ENCODE measurements at regions not wholly inside any gene's neighbourhood (a gene's known extent, or its start where the extent isn't known, plus 50 kb on each side); places are given as distances from the start of the nearest gene placed in this dataset.
"Not testable (repeated sequence)": the region's sequence is repeated elsewhere in the genome, so short reads cannot be mapped to it uniquely, and the experiment has no call there.

DNA sequence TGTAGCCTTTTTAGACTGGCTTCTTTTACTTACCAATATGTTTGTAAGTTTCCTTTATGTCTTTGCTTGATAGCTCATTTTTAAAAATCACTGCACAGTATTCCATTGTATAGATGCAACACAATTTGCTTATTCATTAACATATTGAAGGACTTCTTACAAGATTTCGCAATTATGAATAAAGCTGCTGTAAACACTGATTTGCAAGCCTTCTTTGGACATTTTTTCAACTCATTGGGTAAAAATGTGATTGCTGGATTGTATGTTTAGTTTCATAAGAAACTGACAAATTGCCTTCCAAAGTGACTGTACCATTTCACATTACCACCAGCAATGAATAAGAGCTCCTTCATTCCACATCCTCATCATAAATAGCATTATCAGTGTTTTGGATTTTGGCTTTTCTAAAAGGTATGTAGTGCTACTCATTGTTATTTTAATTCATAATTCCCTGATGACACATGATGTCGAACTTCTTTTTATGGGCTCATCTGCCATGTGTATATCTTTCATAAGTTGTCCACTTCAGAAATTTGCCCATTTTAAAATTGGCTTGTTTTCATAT lies 80.7 kb downstream of the TFAP2B start:
- H3K9me3 Mint-ChIP-seq = peaks cover 3% of the 10 kb centered on the region

DNA sequence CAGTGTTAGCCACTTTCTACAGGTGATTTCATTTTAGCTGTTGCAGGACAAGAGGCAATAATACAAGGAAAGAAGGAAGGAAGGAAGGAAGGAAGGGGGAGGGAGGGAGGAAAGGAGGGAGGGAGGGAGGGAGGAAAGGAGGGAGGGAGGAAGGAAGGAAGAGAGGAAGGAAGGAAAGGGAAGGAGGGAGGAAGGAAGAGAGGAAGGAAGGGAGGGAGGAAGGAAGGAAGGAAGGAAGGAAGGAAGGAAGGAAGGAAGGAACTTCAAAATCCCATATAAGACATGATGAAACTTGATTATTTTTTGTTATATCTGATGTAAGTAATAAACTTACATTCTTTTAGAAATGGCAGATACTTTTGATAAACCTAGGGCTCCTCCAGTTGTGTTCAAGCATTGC lies 83.6 kb downstream of the TFAP2B start:
- H3K4me1 Mint-ChIP-seq (ENCODE audit: low read depth) = no peaks in the 10 kb centered on the region
- H3K9me3 Mint-ChIP-seq = no peaks in the 10 kb centered on the region
- H3K4me3 Mint-ChIP-seq = no peak overlapping the region
- no peak for DNase-seq (ENCODE audit: low spot score)
- H3K27me3 Mint-ChIP-seq (ENCODE audit: low read depth) = no peaks in the 10 kb centered on the region
- no peaks in the 10 kb centered on the region for H3K36me3 Mint-ChIP-seq (ENCODE audit: low read depth)
- H3K27ac Mint-ChIP-seq = no peak overlapping the region

More for the DNA sequence above, 80.7 kb downstream of the TFAP2B start:
- no peak overlapping the region for H3K4me3 Mint-ChIP-seq
- no peaks in the 10 kb centered on the region for H3K27me3 Mint-ChIP-seq (ENCODE audit: low read depth)
- H3K36me3 Mint-ChIP-seq (ENCODE audit: low read depth) = no peaks in the 10 kb centered on the region
- no peak for DNase-seq (ENCODE audit: low spot score)
- no peak overlapping the region for H3K27ac Mint-ChIP-seq
- H3K4me1 Mint-ChIP-seq (ENCODE audit: low read depth) = no peaks in the 10 kb centered on the region

DNA sequence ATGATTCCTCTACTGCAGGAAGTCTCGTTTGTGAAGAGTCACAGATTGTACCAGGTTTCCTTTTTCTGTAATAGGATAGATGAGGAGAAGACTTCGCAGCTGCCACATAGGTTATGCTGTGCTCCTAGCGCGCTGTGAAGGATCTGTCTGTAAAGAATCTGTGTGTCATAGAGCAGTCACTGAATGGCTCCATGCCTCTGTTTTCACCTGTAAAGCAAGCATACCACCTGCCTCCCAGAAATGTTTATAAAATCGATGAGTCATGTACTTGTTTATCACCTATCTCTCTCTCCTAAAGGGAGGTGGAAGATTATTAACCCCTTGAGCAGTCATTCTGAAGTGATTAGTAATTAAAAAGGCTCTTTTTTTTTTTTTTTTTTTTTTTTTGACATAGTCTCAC lies 86.6 kb downstream of the TFAP2B start:
- Mint-ChIP-seq H3K36me3 (ENCODE audit: low read depth) (no peaks in the 10 kb centered on the region), H3K4me1 (ENCODE audit: low read depth) (no peaks in the 10 kb centered on the region)

DNA sequence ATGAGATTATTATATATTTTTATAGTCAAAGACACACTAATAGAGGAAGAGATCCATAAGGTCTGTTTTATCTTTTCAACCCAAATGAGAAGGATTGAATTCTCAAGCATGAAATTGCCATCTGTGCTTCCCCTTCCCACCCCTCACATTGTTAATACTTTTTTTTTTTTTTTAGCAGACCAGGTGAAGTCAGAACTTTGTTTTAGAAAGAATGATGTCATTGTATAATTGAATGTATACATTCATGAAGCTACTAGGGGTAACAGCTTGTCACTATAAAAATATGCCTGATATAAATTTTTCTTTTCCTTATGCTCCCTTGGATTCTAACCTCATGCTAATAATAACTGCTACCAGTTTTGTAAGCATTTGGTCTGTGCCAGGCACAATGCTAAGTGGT lies 88.9 kb downstream of the TFAP2B start:
- Mint-ChIP-seq H3K4me3 (no peak overlapping the region), H3K9me3 (no peaks in the 10 kb centered on the region), H3K27me3 (ENCODE audit: low read depth) (no peaks in the 10 kb centered on the region), H3K27ac (no peak overlapping the region), H3K36me3 (ENCODE audit: low read depth) (no peaks in the 10 kb centered on the region), H3K4me1 (ENCODE audit: low read depth) (no peaks in the 10 kb centered on the region)
- DNase-seq (ENCODE audit: low spot score) = no peak

More for the DNA sequence above, 86.6 kb downstream of the TFAP2B start:
- DNase-seq (ENCODE audit: low spot score) = no peak
- Mint-ChIP-seq H3K4me3 (no peak overlapping the region), H3K27ac (no peak overlapping the region), H3K9me3 (no peaks in the 10 kb centered on the region), H3K27me3 (ENCODE audit: low read depth) (no peaks in the 10 kb centered on the region)

DNA sequence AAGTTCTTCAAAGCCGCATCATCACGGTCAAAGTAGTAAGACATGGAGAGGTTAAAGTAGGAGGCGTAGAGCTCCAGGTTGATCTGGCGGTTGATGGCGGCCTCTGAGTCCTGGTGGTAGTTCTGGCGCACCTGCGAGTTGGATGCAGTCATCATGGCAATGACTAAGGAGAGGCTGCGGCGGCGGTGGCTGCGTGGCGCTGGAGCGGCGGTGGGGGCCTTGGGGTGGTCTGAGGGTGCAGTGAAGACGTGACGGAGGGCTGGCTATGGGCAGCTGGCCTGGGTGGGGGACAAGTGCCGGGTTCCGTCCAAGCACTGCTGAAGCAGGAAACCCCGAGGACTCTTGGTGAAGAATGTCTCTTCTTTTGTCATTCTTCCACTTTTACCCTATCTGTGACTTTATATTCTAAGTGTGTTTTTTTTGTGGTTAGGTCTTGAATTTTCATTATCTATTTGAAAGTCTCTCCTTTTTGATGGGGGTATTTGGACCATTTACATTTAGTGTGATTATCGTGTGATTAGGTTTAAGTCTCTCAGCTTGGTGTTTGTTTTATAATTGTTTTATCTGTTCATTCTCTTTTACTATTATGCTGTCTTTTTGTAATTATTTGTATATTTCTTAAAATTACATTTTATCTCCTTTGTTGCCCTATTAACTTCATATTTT lies 94.6 kb downstream of the TFAP2B start:
- no peak overlapping the region for H3K27ac Mint-ChIP-seq
- peaks cover 9% of the 10 kb centered on the region for H3K9me3 Mint-ChIP-seq
- H3K4me3 Mint-ChIP-seq = no peak overlapping the region
- no peaks in the 10 kb centered on the region for H3K36me3 Mint-ChIP-seq (ENCODE audit: low read depth)
- DNase-seq (ENCODE audit: low spot score) = no peak
- no peaks in the 10 kb centered on the region for H3K4me1 Mint-ChIP-seq (ENCODE audit: low read depth)
- no peaks in the 10 kb centered on the region for H3K27me3 Mint-ChIP-seq (ENCODE audit: low read depth)

DNA sequence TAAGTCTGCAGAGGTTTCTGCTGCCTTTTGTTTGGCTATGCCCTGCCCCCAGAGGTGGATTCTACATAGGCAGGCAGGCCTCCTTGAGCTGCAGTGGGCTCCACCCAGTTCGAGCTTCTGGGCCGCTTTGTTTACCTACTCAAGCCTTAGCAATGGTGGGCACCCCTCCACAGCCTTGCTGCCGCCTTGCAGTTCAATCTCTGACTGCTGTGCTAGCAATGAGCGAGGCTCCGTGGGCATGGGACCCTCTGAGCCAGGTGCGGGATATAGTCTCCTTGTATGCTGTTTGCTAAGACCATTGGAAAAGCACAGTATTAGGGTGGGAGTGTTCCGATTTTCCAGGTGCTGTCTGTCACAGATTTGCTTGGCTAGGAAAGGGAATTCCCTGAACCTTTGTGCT lies 102.7 kb downstream of the TFAP2B start:
- H3K4me3 Mint-ChIP-seq; DNase-seq (ENCODE audit: low spot score); H3K36me3 Mint-ChIP-seq (ENCODE audit: low read depth); H3K4me1 Mint-ChIP-seq (ENCODE audit: low read depth); H3K27ac Mint-ChIP-seq; H3K27me3 Mint-ChIP-seq (ENCODE audit: low read depth): not testable (repeated sequence)
- peaks cover 27% of the 10 kb centered on the region for H3K9me3 Mint-ChIP-seq

DNA sequence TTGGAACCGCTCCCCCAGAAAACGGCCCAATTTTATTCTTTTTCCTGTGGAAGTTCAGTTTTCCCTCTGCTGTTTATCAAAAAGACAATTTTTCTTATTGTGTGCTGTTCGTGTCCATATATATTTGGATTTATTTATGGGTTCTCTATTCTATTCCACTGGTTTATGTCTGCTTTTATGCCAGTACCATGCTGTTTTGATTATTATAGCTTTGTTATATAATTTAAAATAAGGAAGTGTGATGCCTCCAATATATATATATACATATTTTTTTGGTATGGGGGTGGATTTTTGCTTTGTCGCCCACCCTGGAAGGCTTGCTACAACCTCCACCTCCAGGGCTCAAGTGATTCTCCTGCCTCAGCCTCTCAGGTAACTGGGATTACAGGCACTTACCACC lies 103.3 kb downstream of the TFAP2B start:
- H3K27ac Mint-ChIP-seq = no peak overlapping the region
- no peaks in the 10 kb centered on the region for H3K36me3 Mint-ChIP-seq (ENCODE audit: low read depth)
- H3K4me3 Mint-ChIP-seq = no peak overlapping the region
- no peaks in the 10 kb centered on the region for H3K4me1 Mint-ChIP-seq (ENCODE audit: low read depth)
- DNase-seq (ENCODE audit: low spot score) = no peak
- peaks cover 27% of the 10 kb centered on the region for H3K9me3 Mint-ChIP-seq
- H3K27me3 Mint-ChIP-seq (ENCODE audit: low read depth) = no peaks in the 10 kb centered on the region

DNA sequence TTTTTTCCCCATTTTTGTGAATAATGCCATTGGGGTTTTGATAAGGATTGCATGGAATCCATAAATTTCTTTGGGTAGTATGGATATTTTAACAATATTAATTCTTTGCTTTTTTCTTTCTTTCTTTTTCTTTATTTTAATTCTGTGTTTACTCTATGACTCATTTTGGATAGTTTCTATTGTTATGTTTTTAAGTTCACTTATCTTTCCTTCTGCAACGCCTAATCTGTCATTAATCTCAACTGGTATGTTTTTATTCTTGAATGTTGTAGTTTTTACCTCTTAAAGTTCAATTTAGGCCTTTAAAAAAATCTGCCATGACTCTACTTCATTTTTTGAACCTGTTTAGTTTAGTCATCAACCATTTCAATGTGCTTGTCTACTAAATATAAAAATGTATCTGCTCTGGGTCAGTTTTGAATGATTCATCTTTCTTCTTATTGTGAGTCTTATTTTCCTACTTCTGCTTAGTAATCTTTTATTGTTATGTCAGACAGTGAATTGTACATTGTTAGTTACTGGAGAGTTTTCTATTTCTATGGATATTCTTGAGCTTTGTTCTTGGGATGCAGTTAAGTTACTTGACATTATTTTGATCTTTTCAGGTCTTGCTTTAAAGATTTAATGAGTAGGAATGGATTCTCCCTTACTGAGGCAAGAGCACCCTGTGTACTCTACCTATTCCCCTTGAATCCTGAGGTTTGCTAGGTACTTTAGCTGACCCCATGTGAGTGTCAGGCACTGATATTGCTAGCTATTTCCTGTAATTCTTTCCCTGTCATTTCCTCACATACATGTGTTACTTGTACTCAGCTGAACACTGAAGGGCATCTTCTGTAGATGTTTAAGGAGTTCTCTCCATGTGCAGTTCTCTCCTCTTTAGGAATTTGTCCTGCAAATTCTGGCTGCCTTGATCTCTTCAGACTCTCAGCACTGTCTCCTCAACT lies 104.2 kb downstream of the TFAP2B start:
- peaks cover 27% of the 10 kb centered on the region for H3K9me3 Mint-ChIP-seq
- H3K27ac Mint-ChIP-seq = no peak overlapping the region
- no peak for DNase-seq (ENCODE audit: low spot score)
- H3K27me3 Mint-ChIP-seq (ENCODE audit: low read depth) = no peaks in the 10 kb centered on the region
- H3K4me1 Mint-ChIP-seq (ENCODE audit: low read depth) = no peaks in the 10 kb centered on the region
- H3K36me3 Mint-ChIP-seq (ENCODE audit: low read depth) = no peaks in the 10 kb centered on the region
- H3K4me3 Mint-ChIP-seq = no peak overlapping the region

DNA sequence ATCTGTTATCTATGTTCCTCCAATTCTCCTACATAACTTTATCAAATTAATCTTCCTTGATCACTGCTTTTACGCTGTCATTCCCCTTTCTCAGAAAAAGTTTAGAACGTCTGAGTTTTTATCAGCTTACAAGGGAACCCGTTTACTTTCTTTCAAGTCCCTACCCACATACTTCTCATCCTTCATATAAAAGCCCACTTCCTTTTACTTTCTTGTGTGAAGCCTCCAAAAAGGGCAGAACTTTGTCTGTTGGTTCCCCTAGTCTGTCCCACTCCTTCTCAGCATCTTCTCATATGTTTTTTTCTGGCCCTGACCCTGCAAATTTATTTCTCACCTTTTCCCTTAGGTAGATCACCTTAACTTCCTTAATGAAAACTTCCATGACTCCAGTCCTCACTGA lies 106.1 kb downstream of the TFAP2B start:
- Mint-ChIP-seq H3K9me3 (peaks cover 15% of the 10 kb centered on the region), H3K4me3 (no peak overlapping the region), H3K27ac (no peak overlapping the region), H3K36me3 (ENCODE audit: low read depth) (no peaks in the 10 kb centered on the region), H3K27me3 (ENCODE audit: low read depth) (no peaks in the 10 kb centered on the region), H3K4me1 (ENCODE audit: low read depth) (no peaks in the 10 kb centered on the region)
- DNase-seq (ENCODE audit: low spot score) = no peak

DNA sequence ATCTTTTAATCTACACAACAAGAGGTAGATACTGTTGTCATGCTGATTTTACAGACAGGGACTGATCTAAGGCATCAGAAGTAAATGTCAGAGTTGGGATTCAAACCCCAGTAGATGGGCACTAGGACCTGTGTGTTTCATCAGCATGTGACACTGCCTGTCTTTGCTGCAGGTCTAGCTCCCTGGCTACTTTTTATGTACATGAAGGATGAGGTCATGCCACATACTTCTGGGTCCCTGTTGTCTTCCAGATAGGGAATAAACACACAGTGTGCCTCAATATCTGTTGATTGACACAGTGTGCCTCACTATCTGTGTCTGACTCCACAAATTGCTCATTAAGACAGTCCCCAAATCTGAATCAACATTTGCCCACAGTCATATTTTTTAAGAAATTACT lies 106.9 kb downstream of the TFAP2B start:
- Mint-ChIP-seq H3K4me3 (no peak overlapping the region), H3K27ac (no peak overlapping the region), H3K27me3 (ENCODE audit: low read depth) (no peaks in the 10 kb centered on the region), H3K4me1 (ENCODE audit: low read depth) (no peaks in the 10 kb centered on the region), H3K9me3 (peaks cover 11% of the 10 kb centered on the region), H3K36me3 (ENCODE audit: low read depth) (no peaks in the 10 kb centered on the region)
- DNase-seq (ENCODE audit: low spot score) = no peak

DNA sequence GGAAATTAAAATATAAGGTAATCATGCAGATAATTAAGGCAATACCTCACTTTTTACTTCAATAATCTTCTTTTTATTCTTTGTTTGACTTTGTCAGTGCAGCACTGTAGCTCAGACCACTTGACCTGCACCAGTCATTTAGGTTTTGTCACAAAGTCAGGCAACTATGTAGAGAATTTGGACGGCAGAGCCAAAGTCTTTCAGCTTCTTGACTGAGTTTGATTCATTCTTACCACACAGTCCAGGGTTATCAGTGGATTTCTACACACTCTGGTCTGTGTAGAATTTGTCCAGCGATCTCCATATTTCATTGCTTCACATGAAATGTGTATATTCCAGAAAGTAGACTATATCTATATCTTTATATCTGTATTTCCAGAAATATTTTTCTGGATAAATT lies 107.3 kb downstream of the TFAP2B start:
- Mint-ChIP-seq H3K27ac (no peak overlapping the region), H3K9me3 (peaks cover 8% of the 10 kb centered on the region), H3K4me1 (ENCODE audit: low read depth) (no peaks in the 10 kb centered on the region), H3K27me3 (ENCODE audit: low read depth) (no peaks in the 10 kb centered on the region), H3K4me3 (no peak overlapping the region), H3K36me3 (ENCODE audit: low read depth) (no peaks in the 10 kb centered on the region)
- DNase-seq (ENCODE audit: low spot score) = no peak

DNA sequence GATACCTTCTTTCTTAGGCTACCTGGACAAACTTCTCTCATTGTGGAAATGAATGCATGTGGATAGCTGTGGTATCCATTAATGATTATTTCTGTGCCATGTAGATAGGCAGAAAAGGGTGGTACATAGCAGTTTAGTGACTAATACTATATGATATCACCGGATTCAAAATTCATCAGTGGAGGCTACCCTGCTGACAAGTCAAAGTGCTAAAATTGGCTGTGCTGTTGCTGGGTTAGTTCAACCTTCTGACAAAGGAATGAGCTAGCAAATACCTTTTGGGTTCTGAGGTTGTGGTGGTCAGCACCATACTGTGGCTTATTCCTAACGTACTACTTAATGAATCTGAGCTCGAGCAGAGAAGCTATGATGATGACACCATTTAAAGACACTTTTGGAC lies 109.1 kb downstream of the TFAP2B start:
- Mint-ChIP-seq H3K27me3 (ENCODE audit: low read depth) (no peaks in the 10 kb centered on the region), H3K4me3 (no peak overlapping the region), H3K9me3 (peaks cover 3% of the 10 kb centered on the region), H3K36me3 (ENCODE audit: low read depth) (no peaks in the 10 kb centered on the region), H3K4me1 (ENCODE audit: low read depth) (no peaks in the 10 kb centered on the region), H3K27ac (no peak overlapping the region)
- DNase-seq (ENCODE audit: low spot score) = no peak

DNA sequence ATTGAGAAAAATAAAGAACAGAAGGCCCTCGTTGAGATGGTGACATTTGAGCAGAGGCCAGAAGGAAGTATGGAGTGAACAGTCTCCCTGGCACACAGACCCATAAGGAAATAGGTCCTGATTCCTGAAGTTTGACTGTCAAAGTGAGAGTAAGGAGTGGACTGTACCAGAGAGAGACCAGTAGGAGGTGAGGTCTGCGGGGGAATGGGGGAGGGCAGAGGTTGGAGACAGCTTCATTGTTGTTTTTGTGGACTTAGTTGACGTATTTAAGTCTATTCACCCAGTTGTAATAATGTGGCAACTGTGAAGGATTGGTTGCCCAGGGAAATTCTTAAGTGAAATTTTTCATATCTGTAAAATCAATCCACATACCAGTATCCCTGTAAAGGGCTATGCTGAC lies 110.7 kb downstream of the TFAP2B start:
- no peak for DNase-seq (ENCODE audit: low spot score)
- H3K4me3 Mint-ChIP-seq = no peak overlapping the region
- H3K4me1 Mint-ChIP-seq (ENCODE audit: low read depth) = no peaks in the 10 kb centered on the region
- no peak overlapping the region for H3K27ac Mint-ChIP-seq
- no peaks in the 10 kb centered on the region for H3K27me3 Mint-ChIP-seq (ENCODE audit: low read depth)
- H3K36me3 Mint-ChIP-seq (ENCODE audit: low read depth) = no peaks in the 10 kb centered on the region
- H3K9me3 Mint-ChIP-seq = no peaks in the 10 kb centered on the region

DNA sequence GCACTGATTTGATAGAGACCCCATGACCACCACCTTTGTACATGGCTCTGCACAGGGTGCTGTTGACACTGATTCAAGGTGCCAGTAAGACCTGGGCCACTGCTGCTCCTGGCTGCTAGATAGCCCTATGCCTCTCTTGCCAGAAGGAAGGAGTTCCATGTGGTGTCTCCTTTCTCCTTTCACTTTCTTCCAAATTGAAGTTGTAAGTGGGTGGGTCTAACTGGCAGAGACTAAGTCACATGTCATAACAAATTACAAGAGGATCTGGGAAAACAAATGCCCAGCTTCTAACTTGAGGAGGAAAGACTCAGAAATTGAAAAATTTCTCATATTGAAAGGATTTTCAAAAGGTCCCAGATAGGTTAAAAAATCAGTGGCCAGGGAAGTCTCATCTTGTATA lies 116.8 kb downstream of the TFAP2B start:
- Mint-ChIP-seq H3K4me3 (no peak overlapping the region), H3K27me3 (ENCODE audit: low read depth) (no peaks in the 10 kb centered on the region), H3K4me1 (ENCODE audit: low read depth) (no peaks in the 10 kb centered on the region), H3K9me3 (no peaks in the 10 kb centered on the region), H3K27ac (no peak overlapping the region), H3K36me3 (ENCODE audit: low read depth) (no peaks in the 10 kb centered on the region)
- no peak for DNase-seq (ENCODE audit: low spot score)

Data from T-helper 2 cell treated with Interferon-gamma antibody and Interleukin-4, amounts not matched to agents 5 μg/mL and 100 μg/mL, for 36 hours (primary cell).